Right lobe of liver (tissue), 4 donors: ENCODE measurements at regions not wholly inside any gene's neighbourhood (a gene's known extent, or its start where the extent isn't known, plus 50 kb on each side); places are given as distances from the start of the nearest gene placed in this dataset.

Experiments
- CTCF ChIP-seq, 4 donors: fragments of 200-600 bp in 3 of 4; fragments of 450-650 bp in 1 of 4; IDR thresholded peaks; one replicate each; pipeline versions ENCODE4 v1.5.1 to v1.8.0; 2016 to 2022; ENCODE audit warnings: antibody characterized with exemption in 4 of 4, mild to moderate bottlenecking in 2 of 4
- POLR2A ChIP-seq: fragments of 450-650 bp; IDR thresholded peaks from one replicate; pipeline ENCODE4 v1.6.1; 2017; ENCODE audit warnings: antibody characterized with exemption, mild to moderate bottlenecking
- donor health status: DM: no; HTN: no; CAD: no.
- donor health status: DM: no; HTN: no; CAD: no.
- donor health status: DM: no; HTN: yes; CAD: no.

GRCh38 chr13:80560609-80561008 lies 219.7 kb upstream of the SPRY2 start:
- TF ChIP-seq CTCF (IDR thresholded peaks at IDR 0.05), result no peak
- TF ChIP-seq POLR2A, result no peak
